ENCODE measurements at regions not wholly inside any gene's neighbourhood (a gene's known extent, or its start where the extent isn't known, plus 50 kb on each side); places are given as distances from the start of the nearest gene placed in this dataset.

GRCh38 chr3:35867791-35868190 lies 228.5 kb downstream of the ARPP21 start:
- Histone ChIP-seq H3K27me3 (ENCODE audit: insufficient read depth, poor library complexity, severe bottlenecking) (no peaks in the 10 kb centered on the region), H3K9me3 (ENCODE audit: severe bottlenecking) (no peaks in the 10 kb centered on the region), H3K4me1 (ENCODE audit: insufficient read depth, poor library complexity, severe bottlenecking) (no peaks in the 10 kb centered on the region), H3K4me3 (ENCODE audit: severe bottlenecking) (no peak overlapping the region), H3K27ac (ENCODE audit: poor library complexity, severe bottlenecking) (no peak overlapping the region), H3K36me3 (ENCODE audit: low read depth) (no peaks in the 10 kb centered on the region)
- DNase-seq (ENCODE audit: low spot score), result no peak
- no peak for ATAC-seq (ENCODE audit: low read depth)
- TF ChIP-seq CTCF (IDR thresholded peaks at IDR 0.05; ENCODE audit: poor library complexity, severe bottlenecking), result no peak

- no peaks in the 10 kb centered on the region for H3K4me1 ChIP-seq (ENCODE audit: insufficient read depth, poor library complexity, severe bottlenecking)
- no peak overlapping the region for H3K4me3 ChIP-seq (ENCODE audit: severe bottlenecking)
- DNase-seq (ENCODE audit: low spot score) (no peak), ATAC-seq (ENCODE audit: low read depth) (no peak)
- no peaks in the 10 kb centered on the region for H3K36me3 ChIP-seq (ENCODE audit: low read depth)
- H3K9me3 ChIP-seq (ENCODE audit: severe bottlenecking), result no peaks in the 10 kb centered on the region
- H3K27ac ChIP-seq (ENCODE audit: poor library complexity, severe bottlenecking), result no peak overlapping the region
- TF ChIP-seq CTCF (IDR thresholded peaks at IDR 0.05; ENCODE audit: poor library complexity, severe bottlenecking), result no peak
- H3K27me3 ChIP-seq (ENCODE audit: insufficient read depth, poor library complexity, severe bottlenecking), result no peaks in the 10 kb centered on the region
Observed at GRCh38 chr3:35871009-35871408, 231.7 kb downstream of the ARPP21 start.

DNA sequence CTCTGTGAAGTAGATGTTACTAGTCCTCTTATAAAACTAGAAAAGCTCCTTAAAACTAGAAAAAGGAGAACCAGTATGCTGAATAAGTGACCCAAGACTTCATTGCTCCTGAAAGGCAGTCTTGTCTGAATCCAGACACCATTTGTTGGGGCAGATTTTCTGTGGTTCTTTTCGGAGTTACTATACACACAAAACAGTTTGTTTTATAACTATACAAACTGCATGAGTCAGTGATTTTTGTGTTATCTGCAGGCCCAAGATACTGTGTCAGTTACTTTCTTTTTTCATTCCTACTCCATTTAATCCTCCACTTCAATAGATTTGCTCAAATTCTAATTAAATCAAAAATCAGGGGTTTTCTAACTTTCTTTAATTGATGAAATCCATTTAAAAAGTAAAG lies 244.6 kb downstream of the ARPP21 start:
- Histone ChIP-seq H3K4me3 (ENCODE audit: severe bottlenecking) (no peak overlapping the region), H3K27me3 (ENCODE audit: insufficient read depth, poor library complexity, severe bottlenecking) (no peaks in the 10 kb centered on the region), H3K4me1 (ENCODE audit: insufficient read depth, poor library complexity, severe bottlenecking) (no peaks in the 10 kb centered on the region), H3K36me3 (ENCODE audit: low read depth) (no peaks in the 10 kb centered on the region), H3K9me3 (ENCODE audit: severe bottlenecking) (no peaks in the 10 kb centered on the region), H3K27ac (ENCODE audit: poor library complexity, severe bottlenecking) (no peak overlapping the region)
- no peak for DNase-seq (ENCODE audit: low spot score)
- no peak for ATAC-seq (ENCODE audit: low read depth)
- no peak for TF ChIP-seq CTCF (IDR thresholded peaks at IDR 0.05; ENCODE audit: poor library complexity, severe bottlenecking)

GRCh38 chr3:35894735-35895134 lies 255.4 kb downstream of the ARPP21 start:
- Histone ChIP-seq H3K27ac (ENCODE audit: poor library complexity, severe bottlenecking) (no peak overlapping the region), H3K27me3 (ENCODE audit: insufficient read depth, poor library complexity, severe bottlenecking) (peaks cover 4% of the 10 kb centered on the region)
- TF ChIP-seq CTCF (IDR thresholded peaks at IDR 0.05; ENCODE audit: poor library complexity, severe bottlenecking), result no peak

DNA sequence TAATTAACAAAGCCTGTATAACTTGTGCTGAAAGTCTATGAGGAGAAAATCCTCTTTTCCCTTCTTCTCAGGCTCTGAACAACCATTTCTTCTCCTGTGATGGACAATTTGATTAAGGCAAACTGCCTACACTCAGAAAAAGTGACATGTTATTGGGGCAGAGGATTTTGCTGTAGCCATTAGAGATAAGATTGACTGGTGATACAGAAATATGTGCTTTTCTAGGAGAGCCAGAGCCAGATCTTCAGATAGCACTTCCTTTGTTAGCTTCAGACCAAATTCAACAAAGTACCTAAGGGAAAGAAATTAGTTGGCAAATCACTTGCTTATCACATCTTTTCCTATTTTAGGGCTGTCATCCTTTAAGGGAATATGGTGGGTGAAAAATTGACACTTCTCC lies 259.9 kb downstream of the ARPP21 start:
- H3K9me3 ChIP-seq (ENCODE audit: severe bottlenecking), result no peaks in the 10 kb centered on the region
- no peaks in the 10 kb centered on the region for H3K36me3 ChIP-seq (ENCODE audit: low read depth)
- no peak for TF ChIP-seq CTCF (IDR thresholded peaks at IDR 0.05; ENCODE audit: poor library complexity, severe bottlenecking)
- no peak for ATAC-seq (ENCODE audit: low read depth)
- DNase-seq (ENCODE audit: low spot score), result no peak
- H3K4me3 ChIP-seq (ENCODE audit: severe bottlenecking), result no peak overlapping the region
- peaks cover 4% of the 10 kb centered on the region for H3K27me3 ChIP-seq (ENCODE audit: insufficient read depth, poor library complexity, severe bottlenecking)
- no peak overlapping the region for H3K27ac ChIP-seq (ENCODE audit: poor library complexity, severe bottlenecking)
- H3K4me1 ChIP-seq (ENCODE audit: insufficient read depth, poor library complexity, severe bottlenecking), result no peaks in the 10 kb centered on the region

More at GRCh38 chr3:35894735-35895134, 255.4 kb downstream of the ARPP21 start:
- Histone ChIP-seq H3K36me3 (ENCODE audit: low read depth) (no peaks in the 10 kb centered on the region), H3K9me3 (ENCODE audit: severe bottlenecking) (no peaks in the 10 kb centered on the region), H3K4me1 (ENCODE audit: insufficient read depth, poor library complexity, severe bottlenecking) (no peaks in the 10 kb centered on the region), H3K4me3 (ENCODE audit: severe bottlenecking) (no peak overlapping the region)
- DNase-seq (ENCODE audit: low spot score) (no peak), ATAC-seq (ENCODE audit: low read depth) (no peak)
